Caco-2 (cell line): ENCODE measurements at regions not wholly inside any gene's neighbourhood (a gene's known extent, or its start where the extent isn't known, plus 50 kb on each side); places are given as distances from the start of the nearest gene placed in this dataset.
A peak's percentile ranks its signal among the peaks of the same experiment; 100 is the strongest.

Source experiments
- BruUV-seq: library from RNA; stranded (reverse); fragments of 400-500 nt; replicated peaks from 2 replicates; lab custom pipeline; 2021; lab: Mats Ljungman, UMichigan
- CTCF ChIA-PET: fragments of 300-600 bp; sonication (Branson Sonifier 250); formaldehyde crosslinking; loops from one replicate; lab custom pipeline; 2022; ENCODE audit warnings: antibody characterized with exemption; lab: Charles Lee
- POLR2A ChIA-PET: fragments of 300-600 bp; sonication (Branson Sonifier 250); formaldehyde crosslinking; loops from one replicate; lab custom pipeline; 2022; ENCODE audit warnings: antibody characterized with exemption; lab: Charles Lee
- DNase-seq, 2 experiments: peaks; one replicate each; pipeline versions ENCODE4 v3.0.0 to v3.0.0-alpha.2; 2020 to 2022
- H3K27me3 ChIP-seq: replicated peaks from 2 replicates; pipeline ENCODE4 v1.6.0; 2011; ENCODE audit warnings: low read length; ENCODE audit not compliant: control insufficient read depth, insufficient read depth
- H3K36me3 ChIP-seq: 2 replicates; pipeline ENCODE4 v1.5.1; 2011; ENCODE audit warnings: low read length; ENCODE audit not compliant: control insufficient read depth, insufficient read depth
- H3K4me1 ChIP-seq: fragments of 250-450 bp; sonication (Bioruptor Pico); 2 replicates; pipeline ENCODE4 v1.5.1; 2020; ENCODE audit warnings: mild to moderate bottlenecking
- H3K4me3 ChIP-seq: 2 replicates; pipeline ENCODE4 v1.5.1; 2011; ENCODE audit warnings: low read depth, mild to moderate bottlenecking, control low read depth, low read length
- H3K9me3 ChIP-seq: fragments of 250-450 bp; sonication (Bioruptor Pico); 2 replicates; pipeline ENCODE4 v1.5.1; 2020; ENCODE audit warnings: mild to moderate bottlenecking, moderate library complexity
- H3K27ac Mint-ChIP-seq: one replicate; pipeline ENCODE4 v1.8.0; 2022; ENCODE audit warnings: mixed read lengths; ENCODE audit not compliant: unreplicated experiment
- H3K27me3 Mint-ChIP-seq: one replicate; pipeline ENCODE4 v1.8.0; 2022; ENCODE audit warnings: mixed read lengths; ENCODE audit not compliant: insufficient read depth, unreplicated experiment
- H3K36me3 Mint-ChIP-seq: one replicate; pipeline ENCODE4 v1.8.0; 2022; ENCODE audit warnings: mild to moderate bottlenecking, mixed read lengths; ENCODE audit not compliant: insufficient read depth, unreplicated experiment
- H3K4me1 Mint-ChIP-seq: one replicate; pipeline ENCODE4 v1.8.0; 2022; ENCODE audit warnings: low read depth, mixed read lengths; ENCODE audit not compliant: unreplicated experiment
- H3K4me3 Mint-ChIP-seq: one replicate; pipeline ENCODE4 v1.8.0; 2022; ENCODE audit warnings: mild to moderate bottlenecking, moderate library complexity, mixed read lengths; ENCODE audit not compliant: unreplicated experiment
- H3K9me3 Mint-ChIP-seq: one replicate; pipeline ENCODE4 v1.8.0; 2022; ENCODE audit warnings: mixed read lengths; ENCODE audit not compliant: unreplicated experiment
- intact Hi-C: fragments of 100-400 bp; cut with micrococcal nuclease; formaldehyde crosslinking; loops from one replicate; pipeline ENCODE4 v1.10.0; 2022; ENCODE audit not compliant: unreplicated experiment
- TF ChIP-seq, protein P1 (sequence below), 2 experiments: fragments of 200-600 bp in 1 of 2; IDR thresholded peaks; 1 replicate in 1 of 2; 2 replicates in 1 of 2; pipeline versions ENCODE4 v1.5.1 to v1.8.0; 2011 to 2022; ENCODE audit warnings: antibody characterized with exemption in 1 of 2, control low read depth in 1 of 2, inconsistent platforms in 1 of 2, low read depth in 1 of 2, low read length in 1 of 2, mild to moderate bottlenecking in 1 of 2, moderate library complexity in 1 of 2; ENCODE audit not compliant: insufficient read depth in 1 of 2, severe bottlenecking in 1 of 2, unreplicated experiment in 1 of 2

DNA sequence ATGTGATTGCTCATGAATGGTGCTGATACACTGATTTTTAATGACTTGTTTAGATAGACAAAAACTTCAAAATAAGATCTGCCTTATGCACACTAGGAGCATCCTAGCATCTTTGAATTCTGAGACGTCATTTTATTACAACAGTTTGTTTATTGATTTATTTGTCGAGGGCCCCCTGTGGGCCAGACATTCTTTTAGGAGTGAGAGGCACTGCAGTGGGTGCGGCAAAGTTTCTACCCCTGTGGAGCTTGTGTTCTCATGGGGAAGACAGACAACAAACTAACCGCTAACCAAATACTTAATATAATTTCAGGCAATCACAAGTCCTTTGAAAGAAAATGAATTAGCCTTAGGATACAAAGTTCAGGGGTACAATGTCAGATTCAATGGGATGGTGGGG lies 363.1 kb downstream of the RPS24 start:
- H3K4me1 ChIP-seq, result no peaks in the 10 kb centered on the region
- H3K4me3 ChIP-seq, result no peak overlapping the region
- no peak overlapping the region for H3K4me3 Mint-ChIP-seq
- H3K27me3 ChIP-seq, result no peaks in the 10 kb centered on the region
- no peak for DNase-seq
- H3K4me1 Mint-ChIP-seq, result no peaks in the 10 kb centered on the region
- no peaks in the 10 kb centered on the region for H3K9me3 ChIP-seq
- POLR2A ChIA-PET, result no interaction called here
- TF ChIP-seq, protein P1, sequence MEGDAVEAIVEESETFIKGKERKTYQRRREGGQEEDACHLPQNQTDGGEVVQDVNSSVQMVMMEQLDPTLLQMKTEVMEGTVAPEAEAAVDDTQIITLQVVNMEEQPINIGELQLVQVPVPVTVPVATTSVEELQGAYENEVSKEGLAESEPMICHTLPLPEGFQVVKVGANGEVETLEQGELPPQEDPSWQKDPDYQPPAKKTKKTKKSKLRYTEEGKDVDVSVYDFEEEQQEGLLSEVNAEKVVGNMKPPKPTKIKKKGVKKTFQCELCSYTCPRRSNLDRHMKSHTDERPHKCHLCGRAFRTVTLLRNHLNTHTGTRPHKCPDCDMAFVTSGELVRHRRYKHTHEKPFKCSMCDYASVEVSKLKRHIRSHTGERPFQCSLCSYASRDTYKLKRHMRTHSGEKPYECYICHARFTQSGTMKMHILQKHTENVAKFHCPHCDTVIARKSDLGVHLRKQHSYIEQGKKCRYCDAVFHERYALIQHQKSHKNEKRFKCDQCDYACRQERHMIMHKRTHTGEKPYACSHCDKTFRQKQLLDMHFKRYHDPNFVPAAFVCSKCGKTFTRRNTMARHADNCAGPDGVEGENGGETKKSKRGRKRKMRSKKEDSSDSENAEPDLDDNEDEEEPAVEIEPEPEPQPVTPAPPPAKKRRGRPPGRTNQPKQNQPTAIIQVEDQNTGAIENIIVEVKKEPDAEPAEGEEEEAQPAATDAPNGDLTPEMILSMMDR (IDR thresholded peaks at IDR 0.05; ENCODE audit: insufficient read depth in 1 of 2, low read depth in 1 of 2, low read length in 1 of 2, severe bottlenecking in 1 of 2, unreplicated experiment in 1 of 2), result no peak
- intact Hi-C loops, result no loop called here
- CTCF ChIA-PET, result no interaction called here
- H3K36me3 ChIP-seq, result no peaks in the 10 kb centered on the region
- BruUV-seq, result no TSS peak
- no peaks in the 10 kb centered on the region for H3K36me3 Mint-ChIP-seq
- H3K27ac Mint-ChIP-seq, result no peak overlapping the region
- no peaks in the 10 kb centered on the region for H3K9me3 Mint-ChIP-seq
- H3K27me3 Mint-ChIP-seq, result no peaks in the 10 kb centered on the region

DNA sequence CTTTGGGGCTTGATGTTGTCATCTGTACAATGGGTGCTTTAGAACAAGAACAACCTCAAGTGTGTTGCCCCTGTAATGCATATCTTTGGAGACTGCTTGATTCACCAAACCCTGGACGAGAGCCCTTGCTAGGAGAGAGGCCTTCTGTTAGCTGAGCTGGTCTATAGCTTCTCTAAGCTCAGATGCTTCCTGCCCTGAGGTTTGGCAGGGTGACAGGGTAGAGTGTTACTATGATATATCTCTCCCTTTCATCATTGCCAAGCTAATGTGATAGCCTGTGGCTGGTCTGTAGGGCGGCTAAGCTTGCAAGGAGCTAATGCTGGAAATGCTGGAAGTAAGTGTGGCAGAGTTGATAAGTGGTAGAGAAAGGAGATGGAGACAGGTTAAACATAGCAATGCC lies 364.1 kb downstream of the RPS24 start:
- Histone ChIP-seq H3K4me3 (no peak overlapping the region), H3K4me1 (no peaks in the 10 kb centered on the region), H3K9me3 (no peaks in the 10 kb centered on the region), H3K27me3 (no peaks in the 10 kb centered on the region), H3K36me3 (no peaks in the 10 kb centered on the region)
- no peak for DNase-seq
- Mint-ChIP-seq H3K36me3 (no peaks in the 10 kb centered on the region), H3K4me1 (no peaks in the 10 kb centered on the region), H3K27me3 (no peaks in the 10 kb centered on the region), H3K4me3 (no peak overlapping the region), H3K9me3 (no peaks in the 10 kb centered on the region), H3K27ac (no peak overlapping the region)
- BruUV-seq, result no TSS peak
- ChIA-PET POLR2A (no interaction called here), CTCF (interaction anchor here (1.0 kb wide), 1 partner anchor 208 kb away, joined by 3 read pairs; no protein-coding TSS in a partner anchor)
- intact Hi-C loops, result no loop called here
- TF ChIP-seq, protein P1 (IDR thresholded peaks at IDR 0.05; ENCODE audit: insufficient read depth in 1 of 2, low read depth in 1 of 2, low read length in 1 of 2, severe bottlenecking in 1 of 2, unreplicated experiment in 1 of 2), result no peak

DNA sequence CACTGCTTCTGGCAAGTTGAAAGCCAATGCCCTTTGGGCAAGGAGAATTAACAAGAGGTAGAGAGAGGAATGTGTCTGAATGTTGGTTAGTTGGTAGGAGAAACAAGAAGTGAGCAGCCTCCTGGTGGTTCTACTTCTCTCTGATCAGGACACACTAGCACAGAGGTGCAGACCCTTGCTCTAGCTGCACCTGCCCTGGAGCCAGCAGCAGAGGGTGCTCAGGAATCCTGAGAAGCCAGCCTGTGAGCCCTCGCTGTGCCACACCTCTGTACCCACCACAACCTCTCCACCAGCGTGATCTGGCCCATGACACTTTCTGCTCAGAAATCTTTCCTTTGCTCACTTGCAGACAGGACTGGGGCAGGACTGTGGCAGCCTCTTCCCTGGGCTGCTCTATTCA lies 364.7 kb downstream of the RPS24 start:
- no peaks in the 10 kb centered on the region for H3K27me3 ChIP-seq

More for the DNA sequence above, 364.7 kb downstream of the RPS24 start:
- no peaks in the 10 kb centered on the region for H3K27me3 Mint-ChIP-seq
- no peak for DNase-seq
- no peaks in the 10 kb centered on the region for H3K36me3 Mint-ChIP-seq
- H3K27ac Mint-ChIP-seq, result no peak overlapping the region
- Histone ChIP-seq H3K36me3 (no peaks in the 10 kb centered on the region), H3K4me3 (no peak overlapping the region), H3K4me1 (no peaks in the 10 kb centered on the region), H3K9me3 (no peaks in the 10 kb centered on the region)
- BruUV-seq, result no TSS peak
- intact Hi-C loops, result no loop called here
- TF ChIP-seq, protein P1 (IDR thresholded peaks at IDR 0.05; ENCODE audit: insufficient read depth in 1 of 2, low read depth in 1 of 2, low read length in 1 of 2, severe bottlenecking in 1 of 2, unreplicated experiment in 1 of 2), result peak; percentile 14
- no peaks in the 10 kb centered on the region for H3K9me3 Mint-ChIP-seq
- H3K4me1 Mint-ChIP-seq, result no peaks in the 10 kb centered on the region
- ChIA-PET CTCF (interaction anchor here (1.0 kb wide), 1 partner anchor 207 kb away, joined by 3 read pairs; no protein-coding TSS in a partner anchor), POLR2A (no interaction called here)
- H3K4me3 Mint-ChIP-seq, result no peak overlapping the region
